SJSA1 (cell line): ENCODE measurements at regions not wholly inside any gene's neighbourhood (a gene's known extent, or its start where the extent isn't known, plus 50 kb on each side); places are given as distances from the start of the nearest gene placed in this dataset.

Experiments used
- DNase-seq, 2 experiments: peaks; one replicate each; pipeline ENCODE4 v3.0.0-alpha.2; 2015 to 2020; ENCODE audit warnings: low spot score in 2 of 2, low read depth in 1 of 2
- H3K27ac ChIP-seq: fragments of 250-450 bp; sonication (Bioruptor Pico); 2 replicates; pipeline ENCODE4 v1.5.1; 2020; ENCODE audit warnings: mild to moderate bottlenecking, moderate library complexity
- H3K27me3 ChIP-seq: fragments of 250-450 bp; sonication (Bioruptor Pico); replicated peaks from 2 replicates; pipeline ENCODE4 v1.5.1; 2020; ENCODE audit warnings: mild to moderate bottlenecking, moderate library complexity
- H3K36me3 ChIP-seq: fragments of 250-450 bp; sonication (Bioruptor Pico); 2 replicates; pipeline ENCODE4 v1.5.1; 2020; ENCODE audit warnings: mild to moderate bottlenecking
- H3K4me1 ChIP-seq: fragments of 250-450 bp; sonication (Bioruptor Pico); replicated peaks from 2 replicates; pipeline ENCODE4 v1.6.1; 2021; ENCODE audit warnings: mild to moderate bottlenecking
- H3K4me3 ChIP-seq: fragments of 250-450 bp; sonication (Bioruptor Pico); 2 replicates; pipeline ENCODE4 v1.5.1; 2020; ENCODE audit warnings: mild to moderate bottlenecking
- H3K9me3 ChIP-seq: fragments of 250-450 bp; sonication (Bioruptor Pico); replicated peaks from 2 replicates; pipeline ENCODE4 v1.5.1; 2020; ENCODE audit warnings: mild to moderate bottlenecking

DNA sequence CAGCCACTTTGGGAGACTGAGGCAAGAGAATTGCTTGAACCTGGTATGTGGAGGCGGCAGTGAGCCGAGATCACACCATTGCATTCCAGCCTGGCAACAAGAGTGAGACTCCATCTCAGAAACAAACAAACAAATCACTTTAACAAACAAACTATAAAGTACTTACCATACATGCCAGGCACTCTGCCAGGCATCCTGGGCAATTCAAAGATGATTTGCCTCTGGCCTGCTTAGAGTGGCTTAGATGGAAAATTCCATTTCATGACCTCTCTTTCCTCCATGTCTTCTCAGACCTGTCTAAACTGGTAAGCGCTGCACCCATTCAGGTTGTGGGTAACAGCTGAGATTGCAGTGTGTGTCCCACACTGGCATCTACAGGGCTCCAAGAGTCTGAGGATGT lies 273.2 kb downstream of the BCL2 start:
- no peaks in the 10 kb centered on the region for H3K9me3 ChIP-seq
- no peak for DNase-seq
- no peaks in the 10 kb centered on the region for H3K36me3 ChIP-seq
- H3K27ac ChIP-seq, result no peak overlapping the region
- H3K27me3 ChIP-seq, result no peaks in the 10 kb centered on the region
- no peaks in the 10 kb centered on the region for H3K4me1 ChIP-seq
- H3K4me3 ChIP-seq, result no peak overlapping the region

DNA sequence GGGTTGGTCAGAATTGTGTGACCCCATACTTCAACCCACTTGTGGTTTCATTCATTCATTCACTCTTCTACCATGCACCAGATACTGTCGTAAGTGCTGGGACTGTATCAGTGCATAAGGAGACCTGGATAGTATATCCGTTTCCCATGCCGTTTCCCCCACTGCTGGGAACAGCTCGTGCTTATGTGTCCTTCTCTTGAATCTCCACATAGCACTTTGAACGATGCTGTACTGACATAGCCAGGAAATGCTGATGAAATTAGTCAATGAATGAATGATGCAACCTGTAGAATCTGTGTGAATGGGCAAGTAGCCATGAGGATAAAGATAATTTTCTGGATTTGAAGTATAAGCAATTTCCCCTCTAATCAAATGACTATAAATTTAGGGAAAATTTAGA lies 276.1 kb downstream of the BCL2 start:
- Histone ChIP-seq H3K4me3 (no peak overlapping the region), H3K9me3 (no peaks in the 10 kb centered on the region), H3K4me1 (no peaks in the 10 kb centered on the region), H3K27me3 (no peaks in the 10 kb centered on the region), H3K27ac (no peak overlapping the region), H3K36me3 (no peaks in the 10 kb centered on the region)
- DNase-seq, result no peak

DNA sequence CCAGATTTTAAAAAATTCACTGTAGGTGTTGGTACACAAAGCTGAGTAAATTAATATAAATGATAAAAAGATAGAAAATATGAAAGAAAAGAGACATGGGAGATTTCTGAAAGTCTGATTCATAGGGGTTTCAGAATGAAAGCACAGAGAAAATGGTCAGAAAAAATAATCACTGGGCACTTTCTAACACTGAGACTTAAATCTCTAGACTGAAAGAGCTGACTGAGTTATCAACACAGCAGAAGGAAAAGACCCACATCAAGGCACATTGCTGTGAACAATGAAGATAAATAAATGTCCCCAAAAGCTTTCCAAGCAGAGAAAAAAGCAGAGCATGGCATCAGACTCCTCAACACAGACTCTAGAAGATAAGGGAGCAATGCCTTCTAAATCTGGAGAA lies 277.2 kb downstream of the BCL2 start:
- no peaks in the 10 kb centered on the region for H3K36me3 ChIP-seq
- H3K4me1 ChIP-seq, result no peaks in the 10 kb centered on the region
- no peak overlapping the region for H3K27ac ChIP-seq
- no peak for DNase-seq
- no peaks in the 10 kb centered on the region for H3K9me3 ChIP-seq
- H3K27me3 ChIP-seq, result no peaks in the 10 kb centered on the region
- H3K4me3 ChIP-seq, result no peak overlapping the region

DNA sequence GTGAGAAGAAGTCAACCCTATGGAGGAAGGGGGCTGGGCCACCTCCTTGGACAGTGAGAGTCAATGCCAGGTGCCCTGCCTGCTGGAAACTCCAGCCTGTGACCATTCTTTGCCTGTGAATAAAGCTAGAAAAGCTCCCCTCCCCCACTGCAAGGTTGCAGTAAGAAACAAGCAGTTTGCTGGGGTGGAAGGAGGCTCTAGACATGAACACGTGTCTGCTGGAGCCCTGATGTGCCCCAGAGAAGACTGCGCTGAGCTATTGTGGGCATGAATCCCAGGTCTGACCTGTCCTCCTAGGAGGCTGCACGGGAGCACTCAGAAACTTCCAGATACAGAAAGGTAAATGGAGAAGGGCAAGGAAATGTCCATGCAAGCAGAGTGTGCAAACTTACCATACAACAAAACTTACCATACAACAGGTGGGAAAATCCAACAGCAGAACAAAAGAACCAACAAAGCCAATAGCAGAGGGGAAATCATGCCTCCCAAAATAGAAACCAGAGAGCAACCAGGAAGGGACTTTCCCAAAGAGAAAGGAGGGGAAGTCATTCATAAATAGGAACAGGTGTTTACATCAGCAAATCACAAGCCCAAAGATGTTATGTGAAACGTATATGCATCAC lies 278.7 kb downstream of the BCL2 start:
- no peak for DNase-seq
- Histone ChIP-seq H3K27me3 (no peaks in the 10 kb centered on the region; the same call in 1 of the 2 replicates), H3K4me3 (no peak overlapping the region), H3K36me3 (no peaks in the 10 kb centered on the region), H3K4me1 (no peaks in the 10 kb centered on the region), H3K9me3 (no peaks in the 10 kb centered on the region), H3K27ac (no peak overlapping the region)

DNA sequence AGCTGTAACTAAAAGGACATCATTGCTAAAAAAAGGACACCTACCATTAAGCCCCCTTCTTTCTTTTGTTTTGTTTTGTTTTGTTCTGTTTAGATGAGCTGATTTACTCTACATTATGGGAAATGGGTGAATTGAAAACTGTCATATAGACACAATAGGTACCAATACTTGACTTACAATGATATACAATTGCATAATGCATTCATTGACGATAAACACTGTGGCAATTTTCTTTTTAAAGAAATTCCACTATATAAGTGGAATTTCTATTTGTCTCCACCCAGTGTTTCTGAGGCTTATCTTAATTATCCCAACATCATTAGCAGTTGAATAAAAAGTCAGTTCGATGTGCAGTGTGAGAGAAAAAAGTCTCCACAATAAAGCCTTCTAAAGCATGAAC lies 282.1 kb downstream of the BCL2 start:
- H3K4me3 ChIP-seq, result no peak overlapping the region
- H3K27ac ChIP-seq, result no peak overlapping the region
- no peaks in the 10 kb centered on the region for H3K9me3 ChIP-seq
- no peaks in the 10 kb centered on the region; the same call in 1 of the 2 replicates for H3K27me3 ChIP-seq
- DNase-seq, result no peak
- H3K36me3 ChIP-seq, result no peaks in the 10 kb centered on the region
- H3K4me1 ChIP-seq, result no peaks in the 10 kb centered on the region

DNA sequence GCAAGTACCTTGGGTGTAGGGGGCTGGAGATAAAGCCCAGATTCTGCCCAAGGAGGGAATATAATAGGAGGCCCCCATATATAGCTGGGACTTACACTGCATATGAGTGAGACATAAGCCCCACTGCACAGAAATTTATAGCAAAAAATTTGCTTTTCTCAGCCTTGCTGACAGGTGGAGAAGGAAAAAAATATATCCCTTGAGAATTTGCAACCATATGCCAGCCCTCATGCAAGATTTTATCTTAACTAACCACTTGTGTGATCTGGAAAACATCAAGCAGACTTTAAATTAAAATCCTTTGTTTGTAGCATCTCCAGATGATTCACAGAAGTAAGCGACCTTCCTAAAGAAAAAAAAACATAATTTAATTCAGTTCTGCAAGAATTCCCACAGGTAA lies 288.2 kb downstream of the BCL2 start:
- H3K36me3 ChIP-seq, result no peaks in the 10 kb centered on the region
- no peak overlapping the region for H3K4me3 ChIP-seq
- DNase-seq, result no peak
- H3K4me1 ChIP-seq, result no peaks in the 10 kb centered on the region
- H3K27ac ChIP-seq, result no peak overlapping the region
- peaks cover 11% of the 10 kb centered on the region for H3K27me3 ChIP-seq
- no peaks in the 10 kb centered on the region; the same call in 1 of the 2 replicates for H3K9me3 ChIP-seq
